Smooth muscle cell (in vitro differentiated cells): ENCODE measurements at regions not wholly inside any gene's neighbourhood (a gene's known extent, or its start where the extent isn't known, plus 50 kb on each side); places are given as distances from the start of the nearest gene placed in this dataset.

Experiments
- DNase-seq: peaks from one replicate; lab custom pipeline; 2025; ENCODE audit not compliant: unreplicated experiment; lab: John Stamatoyannopoulos, UW
- H2AFZ ChIP-seq: fragments of 200-600 bp; sonication (generic); 2 replicates; pipeline ENCODE4 v1.6.0; 2016; ENCODE audit warnings: antibody characterized with exemption, low read depth, mild to moderate bottlenecking
- H3F3A ChIP-seq: fragments of 200-600 bp; sonication (generic); 2 replicates; pipeline ENCODE4 v1.6.0; 2017; ENCODE audit warnings: antibody characterized with exemption, low read depth
- H3K27ac ChIP-seq: fragments of 200-600 bp; sonication (generic); 2 replicates; pipeline ENCODE4 v1.5.1; 2016; ENCODE audit warnings: low read depth, mild to moderate bottlenecking
- H3K27me3 ChIP-seq: fragments of 200-600 bp; sonication (generic); 2 replicates; pipeline ENCODE4 v1.6.1; 2016; ENCODE audit warnings: low read depth, mild to moderate bottlenecking
- H3K36me3 ChIP-seq: fragments of 200-600 bp; sonication (generic); 2 replicates; pipeline ENCODE4 v1.5.1; 2016; ENCODE audit warnings: low read depth
- H3K4me1 ChIP-seq: fragments of 200-600 bp; sonication (generic); 2 replicates; pipeline ENCODE4 v1.5.1; 2016; ENCODE audit warnings: low read depth
- H3K4me2 ChIP-seq: fragments of 200-600 bp; sonication (generic); 2 replicates; pipeline ENCODE4 v1.6.0; 2016; ENCODE audit warnings: mild to moderate bottlenecking
- H3K4me3 ChIP-seq: fragments of 200-600 bp; sonication (generic); 2 replicates; pipeline ENCODE4 v1.5.1; 2016; ENCODE audit warnings: mild to moderate bottlenecking
- H3K79me2 ChIP-seq: fragments of 200-600 bp; sonication (generic); 2 replicates; pipeline ENCODE4 v1.6.0; 2016; ENCODE audit warnings: low read depth, mild to moderate bottlenecking
- H3K9ac ChIP-seq: fragments of 200-600 bp; sonication (generic); 2 replicates; pipeline ENCODE4 v1.6.0; 2016; ENCODE audit warnings: low read depth
- H3K9me3 ChIP-seq: fragments of 200-600 bp; sonication (generic); replicated peaks from 2 replicates; pipeline ENCODE4 v1.5.1; 2016; ENCODE audit warnings: low read depth
- H4K20me1 ChIP-seq: fragments of 200-600 bp; sonication (generic); 2 replicates; pipeline ENCODE4 v1.6.0; 2016; ENCODE audit warnings: low read depth
- CTCF ChIP-seq: fragments of 200-600 bp; sonication (generic); IDR thresholded peaks from 2 replicates; pipeline ENCODE4 v1.5.1; 2017; ENCODE audit warnings: borderline replicate concordance, mild to moderate bottlenecking, antibody characterized with exemption; ENCODE audit not compliant: insufficient read depth, poor library complexity, severe bottlenecking
- WGBS: methylation state at CpG from one replicate; pipeline ENCODE4 v1.1.7; 2016; ENCODE audit warnings: low lambda C conversion rate; 5-methylcytosine and 5-hydroxymethylcytosine counted together

GRCh38 chr4:3699678-3700077, 66.5 kb upstream of the ADRA2C start:
- TF ChIP-seq CTCF: no peak
- H3K9ac ChIP-seq: no peak overlapping the region
- no peaks in the 10 kb centered on the region for H3F3A ChIP-seq
- H3K36me3 ChIP-seq: no peaks in the 10 kb centered on the region
- H3K79me2 ChIP-seq: no peaks in the 10 kb centered on the region
- H3K27ac ChIP-seq: no peak overlapping the region
- no peak overlapping the region for H3K4me3 ChIP-seq
- H4K20me1 ChIP-seq: no peaks in the 10 kb centered on the region
- no peak for DNase-seq
- H2AFZ ChIP-seq: no peak overlapping the region
- H3K9me3 ChIP-seq: no peaks in the 10 kb centered on the region
- peaks cover 18% of the 10 kb centered on the region for H3K27me3 ChIP-seq
- WGBS: 89% methylated on average over 10 of the region's 13 CpGs
- peaks cover 11% of the 10 kb centered on the region for H3K4me1 ChIP-seq
- H3K4me2 ChIP-seq: no peak overlapping the region

- H3K4me1 ChIP-seq: peaks cover 11% of the 10 kb centered on the region
- DNase-seq: no peak
- H2AFZ ChIP-seq: no peak overlapping the region
- H3F3A ChIP-seq: no peaks in the 10 kb centered on the region
- H3K79me2 ChIP-seq: no peaks in the 10 kb centered on the region
- 84% methylated on average over 6 of the region's 6 CpGs for WGBS
- H3K9ac ChIP-seq: no peak overlapping the region
- TF ChIP-seq CTCF: no peak
- H4K20me1 ChIP-seq: no peaks in the 10 kb centered on the region
- H3K27me3 ChIP-seq: peaks cover 14% of the 10 kb centered on the region
- H3K27ac ChIP-seq: no peak overlapping the region
- H3K4me3 ChIP-seq: no peak overlapping the region
- no peaks in the 10 kb centered on the region for H3K9me3 ChIP-seq
- H3K4me2 ChIP-seq: no peak overlapping the region
- no peaks in the 10 kb centered on the region for H3K36me3 ChIP-seq
Observed at GRCh38 chr4:3699261-3699660, 66.9 kb upstream of the ADRA2C start.

GRCh38 chr4:3697033-3697432, 69.2 kb upstream of the ADRA2C start:
- no peak overlapping the region for H2AFZ ChIP-seq
- H3K27me3 ChIP-seq: no peaks in the 10 kb centered on the region
- H3K9ac ChIP-seq: no peak overlapping the region
- no peaks in the 10 kb centered on the region for H3K9me3 ChIP-seq
- no peaks in the 10 kb centered on the region for H3F3A ChIP-seq
- no peak overlapping the region for H3K4me3 ChIP-seq
- no peaks in the 10 kb centered on the region for H3K36me3 ChIP-seq
- 96% methylated on average over 1 of the region's 1 CpG for WGBS
- DNase-seq: no peak
- no peaks in the 10 kb centered on the region for H3K79me2 ChIP-seq
- no peak overlapping the region for H3K4me2 ChIP-seq
- H4K20me1 ChIP-seq: no peaks in the 10 kb centered on the region
- H3K27ac ChIP-seq: no peak overlapping the region
- no peaks in the 10 kb centered on the region for H3K4me1 ChIP-seq
- TF ChIP-seq CTCF: no peak

GRCh38 chr4:3690551-3691152, 75.5 kb upstream of the ADRA2C start:
- no peak for TF ChIP-seq CTCF

More at GRCh38 chr4:3690551-3691152, 75.5 kb upstream of the ADRA2C start:
- no peak overlapping the region for H3K27ac ChIP-seq
- peaks cover 5% of the 10 kb centered on the region for H3K27me3 ChIP-seq
- no peaks in the 10 kb centered on the region for H4K20me1 ChIP-seq
- H3K36me3 ChIP-seq: no peaks in the 10 kb centered on the region
- no peak overlapping the region for H3K9ac ChIP-seq
- no peaks in the 10 kb centered on the region for H3K4me1 ChIP-seq
- no peaks in the 10 kb centered on the region for H3K9me3 ChIP-seq
- no peak overlapping the region for H3K4me3 ChIP-seq
- 97% methylated on average over 22 of the region's 22 CpGs for WGBS
- DNase-seq: no peak
- H3K79me2 ChIP-seq: no peaks in the 10 kb centered on the region
- H2AFZ ChIP-seq: no peak overlapping the region
- H3F3A ChIP-seq: no peaks in the 10 kb centered on the region
- H3K4me2 ChIP-seq: no peak overlapping the region
